SK-N-SH (cell line): ENCODE measurements at regions not wholly inside any gene's neighbourhood (a gene's known extent, or its start where the extent isn't known, plus 50 kb on each side); places are given as distances from the start of the nearest gene placed in this dataset.

ENCODE experiments used
- CTCF ChIA-PET: fragments of 300-600, 350-600 bp; formaldehyde crosslinking; extraction: SDS; loops from one replicate; lab custom pipeline; 2021; lab: Yijun Ruan, JAX
- POLR2A ChIA-PET: fragments of 350-600 bp; sonication (Branson Sonifier 250); formaldehyde crosslinking; extraction: SDS; loops from one replicate; lab custom pipeline; 2020; ENCODE audit warnings: antibody characterized with exemption, inconsistent platforms; lab: Yijun Ruan, JAX
- DNase-seq: peaks from one replicate; pipeline ENCODE4 v3.0.0; 2012
- H2AFZ ChIP-seq: fragments of 200-600 bp; sonication (generic); 2 replicates; pipeline ENCODE4 v1.8.1; 2016; ENCODE audit warnings: antibody characterized with exemption, mild to moderate bottlenecking, low read depth
- H3F3A ChIP-seq: fragments of 200-600 bp; sonication (generic); replicated peaks from 2 replicates; pipeline ENCODE3; 2016; ENCODE audit warnings: antibody characterized with exemption, mild to moderate bottlenecking; ENCODE audit not compliant: insufficient read depth
- H3K27ac ChIP-seq, 2 experiments: fragments of 200-500 bp in 1 of 2; fragments of 200-600 bp in 1 of 2; sonication (Bioruptor generic) in 1 of 2; sonication (generic), shearing (Covaris generic) in 1 of 2; 2 replicates each; pipeline versions ENCODE4 v1.5.1 to v1.6.1; 2014 to 2016; ENCODE audit warnings: low read depth in 2 of 2, inconsistent platforms in 1 of 2, low read length in 1 of 2, mild to moderate bottlenecking in 1 of 2, mixed read lengths in 1 of 2
- H3K27me3 ChIP-seq: fragments of 200-600 bp; sonication (generic), shearing (Covaris generic); 2 replicates; pipeline ENCODE4 v1.6.1; 2016; ENCODE audit warnings: mixed run types; ENCODE audit not compliant: insufficient read depth
- H3K36me3 ChIP-seq, 2 experiments: fragments of 200-500 bp in 1 of 2; fragments of 200-600 bp in 1 of 2; sonication (Bioruptor generic) in 1 of 2; sonication (generic) in 1 of 2; replicated peaks in 1 of 2; 2 replicates each; pipeline versions ENCODE3 to v1.5.1; 2014 to 2016; ENCODE audit warnings: low read length in 1 of 2, mild to moderate bottlenecking in 1 of 2; ENCODE audit not compliant: insufficient read depth in 2 of 2, control insufficient read depth in 1 of 2
- H3K4me1 ChIP-seq, 2 experiments: fragments of 200-500 bp in 1 of 2; fragments of 200-600 bp in 1 of 2; sonication (Bioruptor generic) in 1 of 2; sonication (generic), shearing (Covaris generic) in 1 of 2; 2 replicates each; pipeline versions ENCODE4 v1.5.1 to v1.6.1; 2014 to 2016; ENCODE audit warnings: low read depth in 1 of 2, low read length in 1 of 2, mixed run types in 1 of 2; ENCODE audit not compliant: insufficient read depth in 2 of 2, control insufficient read depth in 1 of 2
- H3K4me2 ChIP-seq: fragments of 200-600 bp; sonication (generic), shearing (Covaris generic); 2 replicates; pipeline ENCODE4 v1.6.1; 2017; ENCODE audit warnings: mixed run types
- H3K4me3 ChIP-seq, 2 experiments: fragments of 200-500 bp in 1 of 2; fragments of 200-600 bp in 1 of 2; sonication (Bioruptor generic) in 1 of 2; sonication (generic), shearing (Covaris generic) in 1 of 2; 2 replicates each; pipeline versions ENCODE4 v1.5.1 to v1.8.1; 2014 to 2016; ENCODE audit warnings: low read depth in 2 of 2, inconsistent platforms in 1 of 2, low read length in 1 of 2, mild to moderate bottlenecking in 1 of 2, mixed read lengths in 1 of 2, moderate library complexity in 1 of 2
- H3K79me2 ChIP-seq: fragments of 200-600 bp; sonication (generic); 2 replicates; pipeline ENCODE4 v1.8.1; 2017; ENCODE audit warnings: mild to moderate bottlenecking; ENCODE audit not compliant: insufficient read depth
- H3K9ac ChIP-seq: fragments of 200-600 bp; sonication (generic); 2 replicates; pipeline ENCODE4 v1.6.1; 2017; ENCODE audit warnings: mixed run types
- H3K9me2 ChIP-seq: fragments of 200-600 bp; sonication (generic); 2 replicates; pipeline ENCODE4 v1.6.1; 2017; ENCODE audit warnings: mixed run types
- H3K9me3 ChIP-seq: fragments of 200-600 bp; sonication (generic); 2 replicates; pipeline ENCODE4 v1.6.1; 2017; ENCODE audit warnings: mixed run types, mild to moderate bottlenecking, moderate library complexity
- H4K20me1 ChIP-seq: fragments of 200-600 bp; sonication (generic); 2 replicates; pipeline ENCODE4 v1.6.1; 2017; ENCODE audit warnings: mild to moderate bottlenecking, mixed run types; ENCODE audit not compliant: insufficient read depth
- CHD2 ChIP-seq: fragments of 150-350 bp; IDR thresholded peaks from 2 replicates; pipeline ENCODE4 v1.6.1; 2018; ENCODE audit warnings: low read length; ENCODE audit not compliant: partially characterized antibody
- EP300 ChIP-seq, 2 experiments: IDR thresholded peaks; 2 replicates each; pipeline versions ENCODE4 v1.4.0 to v1.6.1; 2012; ENCODE audit warnings: borderline replicate concordance in 1 of 2, low read depth in 1 of 2, low read length in 1 of 2
- EZH2phosphoT487 ChIP-seq: fragments of 200-600 bp; sonication (generic); IDR thresholded peaks from 2 replicates; pipeline ENCODE4 v1.6.1; 2017; ENCODE audit warnings: low read depth, mixed run types, mild to moderate bottlenecking, antibody characterized with exemption, moderate library complexity, borderline replicate concordance
- FOSL2 ChIP-seq: IDR thresholded peaks from 2 replicates; pipeline ENCODE4 v1.4.0; 2012; ENCODE audit warnings: low read depth, mild to moderate bottlenecking, moderate library complexity, borderline replicate concordance
- GATA2 ChIP-seq: sonication (generic); formaldehyde crosslinking; IDR thresholded peaks from 2 replicates; pipeline ENCODE4 v1.5.0; 2020; ENCODE audit warnings: mild to moderate bottlenecking, missing genetic modification reagents
- MEF2A ChIP-seq: IDR thresholded peaks from 2 replicates; pipeline ENCODE4 v1.4.0; 2012; ENCODE audit warnings: low read depth, borderline replicate concordance
- MXI1 ChIP-seq: IDR thresholded peaks from 2 replicates; pipeline ENCODE4 v1.6.1; 2012; ENCODE audit warnings: mild to moderate bottlenecking, low read depth, low read length, improper control_type of control experiment
- TAF1 ChIP-seq: IDR thresholded peaks from 2 replicates; pipeline ENCODE4 v1.6.1; 2012; ENCODE audit warnings: low read depth, mild to moderate bottlenecking, low read length, moderate library complexity, borderline replicate concordance
- TCF12 ChIP-seq: IDR thresholded peaks from 2 replicates; pipeline ENCODE4 v1.4.0; 2012
- TEAD4 ChIP-seq: IDR thresholded peaks from 2 replicates; pipeline ENCODE4 v1.4.0; 2012; ENCODE audit warnings: mild to moderate bottlenecking, borderline replicate concordance; ENCODE audit not compliant: insufficient read depth
- ZBTB33 ChIP-seq: IDR thresholded peaks from 2 replicates; pipeline ENCODE4 v1.4.0; 2012; ENCODE audit warnings: low read depth, borderline replicate concordance
- WGBS: methylation state at CpG from one replicate; pipeline ENCODE4 v1.1.6; 2017; ENCODE audit warnings: low lambda C conversion rate; 5-methylcytosine and 5-hydroxymethylcytosine counted together
- TF ChIP-seq, protein P1 (sequence below): IDR thresholded peaks from 2 replicates; pipeline ENCODE4 v1.6.1; 2012; ENCODE audit warnings: mild to moderate bottlenecking, low read depth, low read length, moderate library complexity
- TF ChIP-seq, protein P2 (sequence below): IDR thresholded peaks from 2 replicates; pipeline ENCODE4 v1.4.0; 2012; ENCODE audit warnings: low read depth
- TF ChIP-seq, protein P3 (sequence below): fragments of 200-600 bp; sonication (generic); IDR thresholded peaks from 2 replicates; pipeline ENCODE4 v1.6.1; 2017; ENCODE audit warnings: antibody characterized with exemption, mild to moderate bottlenecking, moderate library complexity

GRCh38 chr15:98143116-98143515 lies 182.6 kb downstream of the ARRDC4 start:
- Histone ChIP-seq H3K9me3 (no peaks in the 10 kb centered on the region), H3K27me3 (no peaks in the 10 kb centered on the region)
- TF ChIP-seq MEF2A (no peak), TAF1 (no peak), FOSL2 (no peak), ZBTB33 (no peak), TCF12 (no peak), MXI1 (no peak), EP300 (IDR thresholded peaks at IDR 0.05; ENCODE audit: borderline replicate concordance in 1 of 2, low read depth in 1 of 2, low read length in 1 of 2) (no peak), CHD2 (no peak), EZH2phosphoT487 (no peak), GATA2 (CRISPR knock-in tag) (no peak), TEAD4 (no peak)
- TF ChIP-seq, protein P1, sequence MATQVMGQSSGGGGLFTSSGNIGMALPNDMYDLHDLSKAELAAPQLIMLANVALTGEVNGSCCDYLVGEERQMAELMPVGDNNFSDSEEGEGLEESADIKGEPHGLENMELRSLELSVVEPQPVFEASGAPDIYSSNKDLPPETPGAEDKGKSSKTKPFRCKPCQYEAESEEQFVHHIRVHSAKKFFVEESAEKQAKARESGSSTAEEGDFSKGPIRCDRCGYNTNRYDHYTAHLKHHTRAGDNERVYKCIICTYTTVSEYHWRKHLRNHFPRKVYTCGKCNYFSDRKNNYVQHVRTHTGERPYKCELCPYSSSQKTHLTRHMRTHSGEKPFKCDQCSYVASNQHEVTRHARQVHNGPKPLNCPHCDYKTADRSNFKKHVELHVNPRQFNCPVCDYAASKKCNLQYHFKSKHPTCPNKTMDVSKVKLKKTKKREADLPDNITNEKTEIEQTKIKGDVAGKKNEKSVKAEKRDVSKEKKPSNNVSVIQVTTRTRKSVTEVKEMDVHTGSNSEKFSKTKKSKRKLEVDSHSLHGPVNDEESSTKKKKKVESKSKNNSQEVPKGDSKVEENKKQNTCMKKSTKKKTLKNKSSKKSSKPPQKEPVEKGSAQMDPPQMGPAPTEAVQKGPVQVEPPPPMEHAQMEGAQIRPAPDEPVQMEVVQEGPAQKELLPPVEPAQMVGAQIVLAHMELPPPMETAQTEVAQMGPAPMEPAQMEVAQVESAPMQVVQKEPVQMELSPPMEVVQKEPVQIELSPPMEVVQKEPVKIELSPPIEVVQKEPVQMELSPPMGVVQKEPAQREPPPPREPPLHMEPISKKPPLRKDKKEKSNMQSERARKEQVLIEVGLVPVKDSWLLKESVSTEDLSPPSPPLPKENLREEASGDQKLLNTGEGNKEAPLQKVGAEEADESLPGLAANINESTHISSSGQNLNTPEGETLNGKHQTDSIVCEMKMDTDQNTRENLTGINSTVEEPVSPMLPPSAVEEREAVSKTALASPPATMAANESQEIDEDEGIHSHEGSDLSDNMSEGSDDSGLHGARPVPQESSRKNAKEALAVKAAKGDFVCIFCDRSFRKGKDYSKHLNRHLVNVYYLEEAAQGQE, result no peak
- TF ChIP-seq, protein P2, sequence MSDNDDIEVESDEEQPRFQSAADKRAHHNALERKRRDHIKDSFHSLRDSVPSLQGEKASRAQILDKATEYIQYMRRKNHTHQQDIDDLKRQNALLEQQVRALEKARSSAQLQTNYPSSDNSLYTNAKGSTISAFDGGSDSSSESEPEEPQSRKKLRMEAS, result no peak
- TF ChIP-seq, protein P3, sequence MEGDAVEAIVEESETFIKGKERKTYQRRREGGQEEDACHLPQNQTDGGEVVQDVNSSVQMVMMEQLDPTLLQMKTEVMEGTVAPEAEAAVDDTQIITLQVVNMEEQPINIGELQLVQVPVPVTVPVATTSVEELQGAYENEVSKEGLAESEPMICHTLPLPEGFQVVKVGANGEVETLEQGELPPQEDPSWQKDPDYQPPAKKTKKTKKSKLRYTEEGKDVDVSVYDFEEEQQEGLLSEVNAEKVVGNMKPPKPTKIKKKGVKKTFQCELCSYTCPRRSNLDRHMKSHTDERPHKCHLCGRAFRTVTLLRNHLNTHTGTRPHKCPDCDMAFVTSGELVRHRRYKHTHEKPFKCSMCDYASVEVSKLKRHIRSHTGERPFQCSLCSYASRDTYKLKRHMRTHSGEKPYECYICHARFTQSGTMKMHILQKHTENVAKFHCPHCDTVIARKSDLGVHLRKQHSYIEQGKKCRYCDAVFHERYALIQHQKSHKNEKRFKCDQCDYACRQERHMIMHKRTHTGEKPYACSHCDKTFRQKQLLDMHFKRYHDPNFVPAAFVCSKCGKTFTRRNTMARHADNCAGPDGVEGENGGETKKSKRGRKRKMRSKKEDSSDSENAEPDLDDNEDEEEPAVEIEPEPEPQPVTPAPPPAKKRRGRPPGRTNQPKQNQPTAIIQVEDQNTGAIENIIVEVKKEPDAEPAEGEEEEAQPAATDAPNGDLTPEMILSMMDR, result no peak
- TF ChIP-seq, all 33 proteins: peak for 0
- Histone ChIP-seq H3K4me3 (no peak overlapping the region), H3K9ac (no peak overlapping the region), H3K27ac (no peak overlapping the region), H2AFZ (no peak overlapping the region), H3F3A (no peaks in the 10 kb centered on the region), H3K79me2 (no peaks in the 10 kb centered on the region), H3K4me1 (no peaks in the 10 kb centered on the region), H3K4me2 (no peak overlapping the region), H3K36me3 (no peaks in the 10 kb centered on the region), H4K20me1 (no peaks in the 10 kb centered on the region), H3K9me2 (no peaks in the 10 kb centered on the region)
- WGBS, result 11% methylated on average over 4 of the region's 4 CpGs
- DNase-seq, result no peak
- ChIA-PET POLR2A (no interaction called here), CTCF (interaction anchor here (0.8 to 0.9 kb wide), 2 partner anchors 35 to 244 kb away, joined by 3 read pairs; no protein-coding TSS in a partner anchor)
